Mesenchymal stem cell (in vitro differentiated cells and primary cell): ENCODE measurements at regions not wholly inside any gene's neighbourhood (a gene's known extent, or its start where the extent isn't known, plus 50 kb on each side); places are given as distances from the start of the nearest gene placed in this dataset.

Experiments
- DNase-seq: peaks from one replicate; pipeline ENCODE4 v3.0.0-alpha.2; 2013
- H2AFZ ChIP-seq: one replicate; pipeline ENCODE4 v1.6.1; 2013; ENCODE audit warnings: low read depth, mild to moderate bottlenecking, control low read depth, inconsistent platforms, low read length, moderate library complexity
- H2AK5ac ChIP-seq: 2 replicates; pipeline ENCODE4 v1.6.1; 2013; ENCODE audit warnings: low read length, moderate library complexity, mild to moderate bottlenecking, inconsistent platforms; ENCODE audit not compliant: severe bottlenecking
- H2BK120ac ChIP-seq: one replicate; pipeline ENCODE4 v1.6.1; 2013; ENCODE audit warnings: low read depth, mild to moderate bottlenecking, inconsistent platforms, low read length, moderate library complexity
- H2BK12ac ChIP-seq, 2 experiments: one replicate each; pipeline ENCODE4 v1.6.1; 2013; ENCODE audit warnings: inconsistent platforms in 2 of 2, low read length in 2 of 2, mild to moderate bottlenecking in 2 of 2, moderate library complexity in 2 of 2, control low read depth in 1 of 2
- H2BK15ac ChIP-seq: one replicate; pipeline ENCODE4 v1.6.1; 2013; ENCODE audit warnings: mild to moderate bottlenecking, low read depth, inconsistent platforms; ENCODE audit not compliant: poor library complexity, severe bottlenecking
- H2BK5ac ChIP-seq: 2 replicates; pipeline ENCODE4 v1.6.1; 2013; ENCODE audit warnings: low read depth, mild to moderate bottlenecking, low read length, control low read depth, inconsistent platforms; ENCODE audit not compliant: poor library complexity, severe bottlenecking
- H3K14ac ChIP-seq, 2 experiments: one replicate each; pipeline ENCODE4 v1.6.1; 2013; ENCODE audit warnings: inconsistent platforms in 2 of 2, low read length in 2 of 2, control low read depth in 1 of 2, mild to moderate bottlenecking in 1 of 2, moderate library complexity in 1 of 2
- H3K18ac ChIP-seq, 2 experiments: one replicate each; pipeline ENCODE4 v1.6.1; 2013; ENCODE audit warnings: inconsistent platforms in 2 of 2, low read length in 2 of 2, control low read depth in 1 of 2, low read depth in 1 of 2, mild to moderate bottlenecking in 1 of 2
- H3K23ac ChIP-seq, 2 experiments: one replicate each; pipeline ENCODE4 v1.6.1; 2013; ENCODE audit warnings: inconsistent platforms in 2 of 2, low read length in 2 of 2, mild to moderate bottlenecking in 2 of 2, moderate library complexity in 2 of 2, control low read depth in 1 of 2
- H3K27ac ChIP-seq: 2 replicates; pipeline ENCODE4 v1.5.1; 2013; ENCODE audit warnings: mild to moderate bottlenecking, moderate library complexity, low read length, control low read depth, inconsistent platforms; ENCODE audit not compliant: poor library complexity, severe bottlenecking
- H3K27me3 ChIP-seq, 2 experiments: 2 replicates each; pipeline versions ENCODE4 v1.6.1 to v1.7.0; 2013; ENCODE audit warnings: low read length in 2 of 2, mild to moderate bottlenecking in 2 of 2, moderate library complexity in 2 of 2, control low read depth in 1 of 2, inconsistent platforms in 1 of 2; ENCODE audit not compliant: control insufficient read depth in 1 of 2, insufficient read depth in 1 of 2
- H3K36me3 ChIP-seq, 2 experiments: 2 replicates each; pipeline versions ENCODE4 v1.6.1 to v1.7.0; 2013; ENCODE audit warnings: low read length in 2 of 2, control low read depth in 1 of 2, inconsistent platforms in 1 of 2, low read depth in 1 of 2, mild to moderate bottlenecking in 1 of 2; ENCODE audit not compliant: insufficient read depth in 2 of 2, control insufficient read depth in 1 of 2
- H3K4ac ChIP-seq, 2 experiments: one replicate each; pipeline ENCODE4 v1.6.1; 2013; ENCODE audit warnings: inconsistent platforms in 2 of 2, low read length in 2 of 2, mild to moderate bottlenecking in 2 of 2, moderate library complexity in 2 of 2, control low read depth in 1 of 2, low read depth in 1 of 2
- H3K4me1 ChIP-seq: 2 replicates; pipeline ENCODE4 v1.6.1; 2013; ENCODE audit warnings: low read depth, low read length, control low read depth; ENCODE audit not compliant: control insufficient read depth, insufficient read depth
- H3K4me2 ChIP-seq: 2 replicates; pipeline ENCODE4 v1.6.1; 2013; ENCODE audit warnings: low read length, mild to moderate bottlenecking, inconsistent platforms; ENCODE audit not compliant: poor library complexity, severe bottlenecking
- H3K4me3 ChIP-seq, 2 experiments: 2 replicates each; pipeline versions ENCODE4 v1.5.1 to v1.7.0; 2013; ENCODE audit warnings: low read length in 2 of 2, mild to moderate bottlenecking in 2 of 2, control low read depth in 1 of 2, low read depth in 1 of 2; ENCODE audit not compliant: insufficient read depth in 1 of 2
- H3K79me1 ChIP-seq: replicated peaks from 2 replicates; pipeline ENCODE4 v1.6.1; 2013; ENCODE audit warnings: mild to moderate bottlenecking, control low read depth, low read length, inconsistent platforms; ENCODE audit not compliant: poor library complexity, severe bottlenecking
- H3K9ac ChIP-seq: 2 replicates; pipeline ENCODE4 v1.7.0; 2013; ENCODE audit warnings: mild to moderate bottlenecking, low read length, moderate library complexity
- H3K9me3 ChIP-seq: 2 replicates; pipeline ENCODE4 v1.7.0; 2013; ENCODE audit warnings: mild to moderate bottlenecking, low read length; ENCODE audit not compliant: control insufficient read depth
- H4K8ac ChIP-seq: one replicate; pipeline ENCODE4 v1.6.1; 2013; ENCODE audit warnings: inconsistent platforms, mild to moderate bottlenecking, low read length, moderate library complexity
- H4K91ac ChIP-seq: one replicate; pipeline ENCODE4 v1.6.1; 2013; ENCODE audit warnings: mild to moderate bottlenecking, low read length, inconsistent platforms
- WGBS: methylation state at CpG from one replicate; pipeline ENCODE4 v1.1.7; 2013; ENCODE audit warnings: mixed read lengths; 5-methylcytosine and 5-hydroxymethylcytosine counted together

DNA sequence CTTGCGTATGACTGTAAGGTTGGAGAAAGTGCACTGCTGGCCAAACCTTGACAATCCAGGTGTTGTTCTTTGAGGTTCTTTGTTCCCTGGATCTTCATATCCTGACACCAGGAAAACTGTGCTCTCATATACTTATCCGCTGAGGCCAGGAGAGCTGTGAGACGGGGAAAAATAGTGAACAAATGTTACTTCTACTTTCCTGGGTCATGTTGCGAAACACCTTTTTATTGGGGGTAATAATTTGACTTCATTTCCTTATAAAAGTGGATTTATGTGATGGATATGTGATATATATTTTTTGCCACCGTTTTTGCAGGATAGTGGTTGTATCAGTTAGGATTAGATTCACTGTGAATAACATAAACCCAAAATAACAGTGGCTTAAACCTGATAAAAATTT lies 336.1 kb downstream of the OSR1 start:
- H3K79me1 ChIP-seq, result no peaks in the 10 kb centered on the region
- no peak overlapping the region for H3K4me3 ChIP-seq
- H2AK5ac ChIP-seq, result no peak overlapping the region
- H3K4ac ChIP-seq, result no peak overlapping the region
- H3K23ac ChIP-seq, result no peak overlapping the region
- H2BK5ac ChIP-seq, result no peak overlapping the region
- no peak overlapping the region for H4K8ac ChIP-seq
- H3K14ac ChIP-seq, result no peak overlapping the region
- no peaks in the 10 kb centered on the region for H3K27me3 ChIP-seq
- no peak overlapping the region for H3K4me2 ChIP-seq
- no peak overlapping the region for H3K27ac ChIP-seq
- peak overlapping the region in 1 of 2 experiments; percentile 23 for H2BK12ac ChIP-seq
- DNase-seq, result no peak
- H2BK15ac ChIP-seq, result no peak overlapping the region
- H3K18ac ChIP-seq, result no peak overlapping the region
- 97% methylated on average over 4 of the region's 5 CpGs for WGBS
- no peak overlapping the region for H3K9ac ChIP-seq
- peaks cover 8% of the 10 kb centered on the region for H3K4me1 ChIP-seq
- no peaks in the 10 kb centered on the region for H3K36me3 ChIP-seq
- no peak overlapping the region for H4K91ac ChIP-seq
- no peak overlapping the region for H2BK120ac ChIP-seq
- no peak overlapping the region for H2AFZ ChIP-seq
- no peaks in the 10 kb centered on the region for H3K9me3 ChIP-seq

DNA sequence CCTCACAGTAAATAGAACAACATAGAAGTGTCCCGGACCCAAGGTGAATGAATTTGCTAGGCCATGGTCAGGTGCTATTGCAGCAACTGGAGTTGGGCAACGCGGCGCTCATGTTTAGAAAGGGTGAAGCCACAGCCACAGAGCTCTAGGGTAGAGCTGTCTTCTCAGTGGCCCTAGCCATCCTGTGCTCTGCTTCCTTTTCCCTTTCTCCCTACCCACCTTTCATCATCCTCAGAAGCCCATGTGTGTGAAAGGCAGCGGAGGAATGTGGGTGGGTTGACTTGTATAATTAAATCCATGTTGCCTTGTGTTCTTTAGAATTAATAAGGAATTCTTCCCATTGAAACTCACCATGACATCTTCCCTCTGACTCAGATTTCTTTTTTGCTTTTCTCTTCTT lies 336.7 kb downstream of the OSR1 start:
- H4K8ac ChIP-seq, result no peak overlapping the region
- no peak overlapping the region for H4K91ac ChIP-seq
- peaks cover 8% of the 10 kb centered on the region for H3K4me1 ChIP-seq
- no peak overlapping the region for H3K14ac ChIP-seq
- peak overlapping the region in 1 of 2 experiments; percentile 52 for H3K4me3 ChIP-seq
- H2BK5ac ChIP-seq, result no peak overlapping the region
- H2BK15ac ChIP-seq, result no peak overlapping the region
- H3K23ac ChIP-seq, result no peak overlapping the region
- H3K79me1 ChIP-seq, result no peaks in the 10 kb centered on the region
- no peak overlapping the region for H3K27ac ChIP-seq
- no peak overlapping the region for H3K4me2 ChIP-seq
- H3K18ac ChIP-seq, result peak overlapping the region; percentile 31 to 33
- H2AK5ac ChIP-seq, result peak overlapping the region; percentile 9
- H3K9ac ChIP-seq, result peak overlapping the region; percentile 82
- no peak overlapping the region for H2BK120ac ChIP-seq
- DNase-seq, result peak; percentile 29
- no peaks in the 10 kb centered on the region for H3K27me3 ChIP-seq
- H2BK12ac ChIP-seq, result peak overlapping the region; percentile 84 to 89
- 100% methylated on average over 4 of the region's 5 CpGs for WGBS
- no peak overlapping the region for H2AFZ ChIP-seq
- peak overlapping the region in 1 of 2 experiments; percentile 60 for H3K4ac ChIP-seq
- H3K9me3 ChIP-seq, result no peaks in the 10 kb centered on the region
- H3K36me3 ChIP-seq, result no peaks in the 10 kb centered on the region

DNA sequence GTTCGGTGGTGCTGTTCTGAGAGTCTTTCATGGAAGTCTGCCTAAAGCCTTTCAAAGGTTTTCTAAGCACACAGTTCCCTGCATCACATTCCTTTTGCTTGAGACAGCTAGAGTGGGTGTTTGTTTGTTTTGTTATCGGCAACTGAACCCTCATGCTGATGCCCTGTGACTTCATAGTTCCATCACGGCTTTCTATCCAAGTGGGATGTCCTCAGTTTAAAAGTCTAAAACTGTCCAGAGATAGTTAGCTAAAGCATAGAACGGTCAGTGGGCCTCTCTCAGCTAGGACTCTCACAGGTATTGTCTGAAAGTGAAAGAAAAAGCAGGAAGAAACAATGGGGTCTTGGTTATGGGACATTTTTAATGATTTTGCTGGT lies 337.3 kb downstream of the OSR1 start:
- 20% methylated on average over 4 of the region's 4 CpGs for WGBS
- peak; percentile 76 for DNase-seq
- peak overlapping the region in 1 of 2 experiments; percentile 52 for H3K4me3 ChIP-seq
- no peak overlapping the region for H2BK120ac ChIP-seq
- peak overlapping the region; percentile 26 for H3K27ac ChIP-seq
- no peaks in the 10 kb centered on the region for H3K27me3 ChIP-seq
- peak overlapping the region; percentile 4 for H4K8ac ChIP-seq
- no peak overlapping the region for H3K23ac ChIP-seq
- no peak overlapping the region for H3K14ac ChIP-seq
- H2AK5ac ChIP-seq, result no peak overlapping the region
- H3K4me2 ChIP-seq, result no peak overlapping the region
- H3K9me3 ChIP-seq, result no peaks in the 10 kb centered on the region
- H3K36me3 ChIP-seq, result no peaks in the 10 kb centered on the region
- no peak overlapping the region for H2BK12ac ChIP-seq
- H3K4me1 ChIP-seq, result peaks cover 8% of the 10 kb centered on the region
- no peak overlapping the region for H2BK15ac ChIP-seq
- H4K91ac ChIP-seq, result no peak overlapping the region
- H2AFZ ChIP-seq, result no peak overlapping the region
- H3K4ac ChIP-seq, result no peak overlapping the region
- no peak overlapping the region for H3K18ac ChIP-seq
- no peak overlapping the region for H2BK5ac ChIP-seq
- no peaks in the 10 kb centered on the region for H3K79me1 ChIP-seq
- H3K9ac ChIP-seq, result peak overlapping the region; percentile 82

DNA sequence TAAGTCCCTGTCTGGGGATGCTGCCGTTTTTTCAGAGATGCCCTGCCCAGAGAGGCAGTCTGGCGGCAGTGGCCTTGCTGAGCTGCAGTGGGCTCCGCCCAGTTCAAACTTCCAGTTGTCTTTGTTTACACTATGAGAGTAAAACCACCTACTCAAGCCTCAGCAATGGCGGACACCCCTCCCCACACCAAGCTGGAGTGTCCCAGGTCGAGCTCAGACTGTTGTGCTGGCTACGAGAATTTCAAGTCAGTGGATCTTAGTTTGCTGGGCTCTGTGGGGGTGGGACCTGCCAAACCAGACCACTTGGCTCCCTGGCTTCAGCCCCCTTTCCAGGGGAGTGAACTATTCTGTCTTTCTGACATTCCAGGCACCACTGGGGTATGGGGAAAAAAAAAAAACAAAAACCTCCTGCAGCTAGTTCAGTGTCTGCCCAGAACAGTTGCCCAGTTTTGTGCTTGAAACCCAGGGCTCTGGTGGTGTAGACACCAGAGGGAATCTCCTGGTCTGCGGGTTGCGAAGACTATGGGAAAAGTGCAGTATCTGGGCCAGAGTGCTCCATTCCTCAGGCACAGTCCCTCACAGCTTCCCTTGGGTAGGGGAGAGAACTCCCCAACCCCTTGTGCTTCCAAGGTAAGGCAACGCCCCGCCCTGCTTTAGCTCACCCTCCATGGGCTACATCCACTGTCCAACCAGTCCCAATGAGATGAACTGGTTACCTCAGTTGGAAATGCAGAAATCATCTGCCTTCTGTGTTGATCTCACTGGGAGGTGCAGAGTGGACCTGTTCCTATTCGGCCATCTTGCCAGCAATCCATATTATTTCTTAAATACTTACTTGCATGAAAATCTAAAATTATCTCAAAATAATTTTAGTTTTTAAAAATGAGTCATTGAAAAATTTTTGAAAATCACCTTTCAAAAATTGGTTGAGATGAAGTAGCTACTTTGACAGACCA lies 338.0 kb downstream of the OSR1 start:
- Histone ChIP-seq H2BK5ac (no peak overlapping the region), H3K9me3 (no peaks in the 10 kb centered on the region), H4K91ac (peak overlapping the region; percentile 92), H3K4me2 (no peak overlapping the region), H2AFZ (no peak overlapping the region), H3K14ac (no peak overlapping the region), H3K4me3 (peak overlapping the region in 1 of 2 experiments; percentile 52), H2BK120ac (peak overlapping the region; percentile 85), H3K27ac (no peak overlapping the region), H2AK5ac (peak overlapping the region; percentile 75), H3K36me3 (no peaks in the 10 kb centered on the region), H2BK12ac (peak overlapping the region; percentile 23 to 98), H3K79me1 (no peaks in the 10 kb centered on the region), H4K8ac (peak overlapping the region; percentile 84), H3K9ac (peak overlapping the region; percentile 82), H3K27me3 (no peaks in the 10 kb centered on the region), H3K4me1 (peaks cover 8% of the 10 kb centered on the region), H3K18ac (peak overlapping the region; percentile 86 to 88), H3K4ac (peak overlapping the region in 1 of 2 experiments; percentile 87), H2BK15ac (peak overlapping the region; percentile 93), H3K23ac (no peak overlapping the region)
- WGBS, result 93% methylated on average over 10 of the region's 11 CpGs
- no peak for DNase-seq
